ENCODE measurements at regions not wholly inside any gene's neighbourhood (a gene's known extent, or its start where the extent isn't known, plus 50 kb on each side); places are given as distances from the start of the nearest gene placed in this dataset.
"Not testable (repeated sequence)": the region's sequence is repeated elsewhere in the genome, so short reads cannot be mapped to it uniquely, and the experiment has no call there.

DNA sequence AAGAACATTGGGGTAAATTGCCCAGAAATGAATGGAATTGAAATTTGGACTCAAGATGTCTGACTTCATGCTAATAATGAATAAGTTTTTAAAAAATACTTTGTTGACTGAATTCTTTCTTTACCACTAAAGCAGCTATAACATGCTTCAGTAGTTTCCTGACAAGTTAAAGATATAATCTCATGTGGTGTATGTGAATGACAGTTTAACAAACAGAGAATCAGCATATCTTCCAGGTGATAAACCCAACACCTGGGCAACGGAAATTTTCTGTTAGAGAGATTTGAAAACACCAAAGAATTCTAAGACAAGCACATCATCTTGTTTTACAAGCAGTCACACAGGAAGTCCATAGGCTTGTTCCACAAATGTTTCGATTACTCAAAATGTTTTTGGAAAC, 372.6 kb upstream of the VRK2 start:
- in situ Hi-C loops (cut with MboI; ENCODE audit: low pct_unique_long_range_greater_than_20kb, low sequenced_read_pairs) = no loop called here
- no peak for DNase-seq

DNA sequence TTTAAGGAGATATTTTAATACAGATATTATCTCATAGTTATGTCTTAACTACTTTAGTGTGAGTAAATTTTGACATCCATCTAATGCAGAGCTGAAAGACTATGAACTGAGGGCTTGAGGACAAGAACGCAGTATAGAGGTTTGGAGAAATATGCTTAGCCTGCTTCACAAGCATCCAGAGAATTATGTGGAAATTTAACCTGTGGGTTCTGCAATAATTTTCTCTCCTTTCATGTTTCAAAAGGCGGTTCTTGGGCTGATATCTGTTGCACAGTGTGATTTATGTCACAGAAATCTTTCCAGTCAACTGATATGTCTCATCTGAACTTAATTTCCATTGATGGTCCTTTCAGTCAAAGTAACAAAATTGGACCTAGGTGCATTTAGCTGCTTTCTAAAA, 371.9 kb upstream of the VRK2 start:
- in situ Hi-C loops (cut with MboI; ENCODE audit: low pct_unique_long_range_greater_than_20kb, low sequenced_read_pairs) = no loop called here
- DNase-seq = no peak

DNA sequence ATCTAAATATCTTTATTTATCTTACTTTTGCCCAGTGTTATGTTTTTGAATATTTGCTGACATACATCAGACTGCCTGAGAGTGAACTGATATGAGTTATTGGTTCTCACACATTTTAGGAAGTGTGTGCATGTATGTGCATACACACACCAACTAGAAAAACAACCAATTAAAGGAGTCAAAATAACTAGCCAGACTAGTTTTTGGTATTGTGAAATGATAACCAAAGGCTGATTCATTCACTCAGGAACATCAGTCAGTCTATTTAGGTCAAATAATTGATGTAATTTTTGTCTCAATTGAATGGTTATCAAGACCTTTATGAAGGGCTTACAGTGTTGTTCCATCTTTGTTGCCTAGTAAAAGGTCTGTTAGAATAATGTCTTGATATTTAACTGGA, 369.3 kb upstream of the VRK2 start:
- in situ Hi-C loops (cut with MboI; ENCODE audit: low pct_unique_long_range_greater_than_20kb, low sequenced_read_pairs) = no loop called here
- no peak for DNase-seq

DNA sequence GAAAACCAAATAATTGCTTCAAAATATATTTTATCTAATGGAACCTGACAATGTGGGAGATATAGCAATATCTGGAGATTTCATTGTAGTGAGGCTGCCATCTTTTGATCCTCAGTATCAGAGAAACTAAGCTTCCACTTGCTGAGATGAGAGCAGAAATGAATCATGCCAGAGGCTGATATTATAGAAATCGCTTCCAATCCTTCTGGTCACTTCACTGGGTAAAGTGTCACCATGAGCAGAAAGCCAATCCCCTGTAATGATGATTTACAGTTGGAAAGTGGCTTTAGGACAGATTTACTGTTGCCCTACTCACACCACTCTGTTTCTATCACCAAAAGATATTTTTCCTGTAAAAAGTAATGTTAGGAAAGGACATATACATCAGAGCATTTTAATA, 365.0 kb upstream of the VRK2 start:
- DNase-seq = no peak
- in situ Hi-C loops (cut with MboI; ENCODE audit: low pct_unique_long_range_greater_than_20kb, low sequenced_read_pairs) = no loop called here

DNA sequence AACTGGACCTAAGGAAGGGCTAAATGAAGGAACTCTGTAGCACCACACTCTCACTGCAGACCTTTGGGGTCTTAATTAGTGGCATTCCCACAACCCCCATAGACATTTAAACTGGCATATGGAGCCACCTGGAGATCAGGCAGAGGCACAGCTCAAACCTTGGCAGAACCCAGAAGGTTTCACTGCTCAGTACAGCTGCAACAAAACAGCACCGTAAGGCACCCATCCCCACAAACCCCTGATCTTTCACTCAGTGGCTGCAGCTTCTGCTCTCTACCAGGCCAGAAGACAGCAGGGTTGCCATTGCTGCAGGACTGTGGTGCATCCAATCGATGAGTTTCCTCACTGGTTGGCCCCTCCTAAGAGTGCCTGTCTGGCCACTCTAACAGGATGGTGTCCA, 361.6 kb upstream of the VRK2 start:
- no peak for DNase-seq
- in situ Hi-C loops (cut with MboI; ENCODE audit: low pct_unique_long_range_greater_than_20kb, low sequenced_read_pairs) = no loop called here

GRCh38 chr2:57692395-57692794, 354.2 kb upstream of the VRK2 start:
- no peak for DNase-seq
- in situ Hi-C loops (cut with MboI; ENCODE audit: low pct_unique_long_range_greater_than_20kb, low sequenced_read_pairs) = no loop called here

DNA sequence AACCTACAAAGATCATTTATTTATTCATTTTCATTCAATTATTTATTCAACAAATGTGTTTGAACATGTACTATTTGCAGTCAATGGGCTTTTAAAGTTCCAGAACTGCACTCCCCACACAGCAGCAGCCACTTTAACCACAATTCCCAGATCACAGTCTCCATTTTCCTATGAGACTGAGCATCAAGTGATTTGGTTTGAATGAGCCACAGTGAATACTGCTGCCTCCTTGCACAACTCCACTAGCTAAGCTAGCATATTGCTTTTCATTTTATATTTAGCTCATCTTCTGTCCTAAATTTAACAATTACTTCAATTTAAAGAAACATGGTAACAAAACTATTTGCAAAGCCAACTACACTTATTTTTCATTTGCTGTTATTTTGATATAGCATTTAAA, 353.4 kb upstream of the VRK2 start:
- in situ Hi-C loops (cut with MboI; ENCODE audit: low pct_unique_long_range_greater_than_20kb, low sequenced_read_pairs) = no loop called here
- no peak for DNase-seq

- no peak for DNase-seq
- in situ Hi-C loops (cut with MboI; ENCODE audit: low pct_unique_long_range_greater_than_20kb, low sequenced_read_pairs) = no loop called here
Measured at GRCh38 chr2:57693965-57694364, 352.6 kb upstream of the VRK2 start.

DNA sequence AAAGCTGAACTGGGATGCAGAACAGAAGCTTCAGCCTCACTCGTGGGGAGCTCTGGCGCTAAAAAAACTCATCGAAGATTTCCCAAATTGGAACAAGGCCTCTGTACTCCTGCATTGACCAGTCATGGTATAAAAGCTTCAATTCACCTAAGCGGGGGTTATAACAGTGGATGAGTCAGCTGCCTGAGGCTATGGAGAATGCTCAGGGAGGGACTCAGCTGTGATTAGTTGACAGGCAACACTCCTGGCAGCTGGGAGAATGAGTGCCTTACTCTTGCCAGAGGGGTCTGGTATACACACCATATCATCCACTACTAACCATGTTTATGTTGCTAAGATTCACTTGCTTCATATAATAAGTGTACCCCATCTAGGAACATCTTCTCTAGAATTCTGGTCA, 350.6 kb upstream of the VRK2 start:
- no peak for DNase-seq
- in situ Hi-C loops (cut with MboI; ENCODE audit: low pct_unique_long_range_greater_than_20kb, low sequenced_read_pairs) = no loop called here

DNA sequence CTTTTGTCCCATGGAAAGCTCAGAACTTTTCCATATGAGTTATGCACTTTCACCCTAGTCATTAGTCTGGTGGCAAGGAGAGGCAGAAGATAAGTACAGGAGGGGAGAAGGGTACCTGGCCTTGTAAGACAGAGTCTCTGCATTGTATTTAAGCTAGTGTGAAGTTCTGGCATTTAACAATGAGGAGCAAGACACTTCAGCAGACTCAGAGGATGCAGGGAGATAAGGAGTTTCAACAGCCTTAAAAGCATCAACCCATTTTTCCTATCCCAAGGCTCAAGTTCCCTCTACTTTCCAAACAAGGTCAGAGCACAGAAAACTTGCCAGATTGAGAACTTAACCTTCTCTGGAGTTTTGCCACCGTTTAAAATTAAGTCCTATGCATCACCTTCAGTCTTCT, 348.2 kb upstream of the VRK2 start:
- DNase-seq = no peak
- in situ Hi-C loops (cut with MboI; ENCODE audit: low pct_unique_long_range_greater_than_20kb, low sequenced_read_pairs) = no loop called here

GRCh38 chr2:57698935-57699449, 347.6 kb upstream of the VRK2 start:
- DNase-seq = no peak

GRCh38 chr2:57701391-57701791, 345.2 kb upstream of the VRK2 start:
- in situ Hi-C loops (cut with MboI; ENCODE audit: low pct_unique_long_range_greater_than_20kb, low sequenced_read_pairs) = no loop called here
- no peak for DNase-seq

More at GRCh38 chr2:57698935-57699449, 347.6 kb upstream of the VRK2 start:
- in situ Hi-C loops (cut with MboI; ENCODE audit: low pct_unique_long_range_greater_than_20kb, low sequenced_read_pairs) = no loop called here

DNA sequence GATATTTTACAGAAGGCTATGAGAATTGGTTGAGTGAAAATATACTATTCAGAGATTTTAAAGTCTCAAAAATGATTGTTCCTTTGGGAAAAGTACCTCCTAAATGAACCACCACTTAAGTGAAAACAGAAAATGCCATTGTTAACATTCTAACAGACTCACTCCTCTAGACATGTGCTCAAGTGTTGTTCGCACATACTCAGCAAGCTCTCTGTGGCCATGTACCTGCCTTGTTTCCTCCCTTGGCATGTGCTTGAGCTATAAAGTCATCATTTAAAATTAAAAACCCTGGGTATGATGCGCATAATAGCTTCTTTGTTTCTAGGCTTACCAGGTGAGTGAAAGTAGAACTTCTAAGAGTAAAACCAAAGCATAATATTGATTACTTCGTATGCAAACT, 343.2 kb upstream of the VRK2 start:
- in situ Hi-C loops (cut with MboI; ENCODE audit: low pct_unique_long_range_greater_than_20kb, low sequenced_read_pairs) = no loop called here
- DNase-seq = no peak

- DNase-seq; in situ Hi-C loops (cut with MboI; ENCODE audit: low pct_unique_long_range_greater_than_20kb, low sequenced_read_pairs): not testable (repeated sequence)
Measured at GRCh38 chr2:57707794-57708193, 338.8 kb upstream of the VRK2 start.

GRCh38 chr2:57711991-57712390, 334.6 kb upstream of the VRK2 start:
- in situ Hi-C loops (cut with MboI; ENCODE audit: low pct_unique_long_range_greater_than_20kb, low sequenced_read_pairs) = no loop called here

DNA sequence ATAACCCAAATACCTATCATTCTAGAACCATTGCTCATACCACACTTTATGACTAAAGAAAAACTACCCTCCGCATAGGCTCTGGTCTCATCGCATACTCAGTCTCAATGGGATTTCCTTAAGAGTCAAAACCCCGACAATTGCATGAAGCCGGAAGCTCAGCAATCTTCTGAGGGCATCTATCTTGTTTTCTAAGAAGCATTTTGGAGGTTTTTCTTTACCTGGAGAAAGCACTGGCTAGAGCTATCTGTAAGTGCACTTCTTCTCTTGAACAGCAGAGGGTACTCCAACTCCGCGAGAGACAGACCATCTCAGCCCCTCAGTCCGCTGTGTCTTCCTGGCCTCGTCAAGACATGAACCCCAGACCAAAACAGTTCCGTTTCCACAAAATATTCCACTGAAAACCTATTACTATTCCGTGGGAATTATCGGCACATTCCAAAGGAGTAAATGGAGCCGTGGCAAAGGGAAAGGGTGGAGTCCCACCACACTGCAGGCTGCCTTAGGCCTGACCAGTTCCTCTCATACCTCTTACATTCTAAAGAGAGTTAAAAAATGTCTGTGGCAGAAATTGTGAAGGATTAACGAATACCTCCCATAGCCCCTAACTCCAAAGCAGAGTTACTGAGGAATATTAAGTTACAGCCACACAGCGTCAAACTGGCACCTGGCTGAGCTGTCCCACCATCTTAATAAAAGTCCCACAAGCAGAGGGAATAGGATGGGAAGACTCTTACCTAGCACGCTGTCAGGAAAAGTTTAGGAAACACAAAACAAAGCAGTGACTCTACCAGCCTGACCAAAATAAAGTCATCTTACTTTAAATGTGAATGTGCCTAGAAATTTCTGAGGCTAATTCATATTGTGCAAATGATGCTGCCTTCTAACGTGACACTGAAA, 325.6 kb upstream of the VRK2 start:
- peak; percentile 82 for DNase-seq
- in situ Hi-C loops (cut with MboI; ENCODE audit: low pct_unique_long_range_greater_than_20kb, low sequenced_read_pairs) = no loop called here

More at GRCh38 chr2:57711991-57712390, 334.6 kb upstream of the VRK2 start:
- no peak for DNase-seq

DNA sequence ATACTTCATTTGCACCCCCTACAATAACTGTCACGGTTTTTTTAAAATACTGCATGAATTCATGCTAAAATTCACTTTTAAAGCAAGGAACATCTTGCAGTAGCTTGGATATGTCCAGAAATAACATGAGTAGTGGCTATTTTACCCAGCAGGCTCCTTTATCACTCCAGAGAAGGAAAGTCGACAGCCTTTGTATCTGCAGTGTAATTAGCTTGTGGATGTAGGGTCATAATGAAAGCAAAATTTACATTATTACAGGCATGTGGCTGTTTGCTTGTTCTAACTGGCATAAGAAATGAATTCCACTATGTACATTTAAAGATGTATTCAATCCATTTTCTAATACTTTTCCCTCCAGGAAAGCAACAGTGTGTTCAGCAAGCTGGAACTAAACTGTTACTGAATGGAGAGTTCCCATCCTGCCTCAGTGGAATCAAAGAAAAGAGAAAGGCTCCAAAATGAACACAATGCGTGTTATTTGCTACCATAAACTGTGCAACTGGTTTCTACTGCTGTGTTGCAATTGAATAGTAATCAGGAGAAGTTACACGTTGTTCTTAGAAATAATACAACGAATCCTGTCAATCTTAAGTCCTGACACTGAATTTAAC, 321.2 kb upstream of the VRK2 start:
- in situ Hi-C loops (cut with MboI; ENCODE audit: low pct_unique_long_range_greater_than_20kb, low sequenced_read_pairs) = no loop called here
- DNase-seq = no peak

DNA sequence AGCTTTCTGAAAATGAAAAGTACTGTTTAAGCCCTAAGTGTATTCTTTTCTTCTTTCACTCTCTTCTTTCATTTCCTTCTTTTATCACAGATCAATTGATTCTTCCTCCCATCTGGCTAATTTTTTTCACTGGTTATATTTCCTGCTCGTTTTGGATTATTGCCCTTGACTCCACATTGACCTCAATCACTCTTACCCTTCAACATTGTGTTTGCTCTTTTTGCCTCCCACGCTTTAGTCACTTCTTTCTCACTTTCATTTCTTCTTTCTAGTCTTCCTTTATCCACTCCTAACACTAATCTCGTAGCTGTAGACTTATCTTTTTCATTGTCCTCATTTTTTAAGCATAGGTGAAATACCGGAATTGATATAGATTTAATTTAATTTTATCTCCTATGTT, 320.3 kb upstream of the VRK2 start:
- in situ Hi-C loops (cut with MboI; ENCODE audit: low pct_unique_long_range_greater_than_20kb, low sequenced_read_pairs) = no loop called here
- DNase-seq = no peak

- in situ Hi-C loops (cut with MboI; ENCODE audit: low pct_unique_long_range_greater_than_20kb, low sequenced_read_pairs) = no loop called here
- DNase-seq = no peak
Measured at GRCh38 chr2:57728691-57729090, 317.9 kb upstream of the VRK2 start.

DNA sequence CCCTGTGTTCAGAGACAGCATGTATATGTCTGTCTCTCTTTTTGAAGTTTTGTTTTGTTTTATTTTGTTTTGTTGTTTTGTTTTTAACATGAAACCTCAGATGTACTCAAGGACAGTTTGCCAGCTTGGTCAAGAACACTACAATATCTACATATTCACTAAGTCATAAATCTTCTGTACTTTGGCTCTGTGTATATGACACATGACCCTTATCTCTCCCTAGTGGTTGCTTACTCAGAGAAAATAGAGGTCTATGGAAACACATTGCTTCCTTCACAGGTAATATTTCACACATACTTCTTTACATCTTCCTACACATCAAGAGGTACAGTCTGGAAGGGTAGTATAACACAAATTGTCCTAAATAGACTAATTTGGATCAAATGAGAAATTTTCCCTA, 312.6 kb upstream of the VRK2 start:
- DNase-seq = no peak
- in situ Hi-C loops (cut with MboI; ENCODE audit: low pct_unique_long_range_greater_than_20kb, low sequenced_read_pairs) = no loop called here

DNA sequence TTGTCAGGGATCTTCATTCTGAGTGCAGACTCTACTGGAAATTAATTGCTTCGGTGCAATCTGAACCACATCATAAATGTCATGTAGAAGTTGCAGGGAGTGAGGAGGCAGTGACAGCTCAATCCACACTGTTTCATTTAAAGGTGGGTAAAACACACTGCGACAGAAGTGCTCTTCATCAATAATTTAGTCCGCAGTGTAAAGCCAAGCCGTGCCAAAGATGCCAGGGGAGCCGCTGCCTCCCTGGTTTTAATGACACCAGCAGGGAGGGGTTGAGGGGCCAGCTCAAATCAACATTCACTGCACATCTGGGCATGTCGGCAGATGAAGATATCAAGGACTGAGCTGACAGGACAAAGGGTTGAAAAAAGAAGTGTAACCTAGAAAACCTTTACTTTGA, 305.7 kb upstream of the VRK2 start:
- in situ Hi-C loops (cut with MboI; ENCODE audit: low pct_unique_long_range_greater_than_20kb, low sequenced_read_pairs) = no loop called here
- DNase-seq = no peak
